IMR-90 (cell line): ENCODE measurements at regions not wholly inside any gene's neighbourhood (a gene's known extent, or its start where the extent isn't known, plus 50 kb on each side); places are given as distances from the start of the nearest gene placed in this dataset.
A peak's percentile ranks its signal among the peaks of the same experiment; 100 is the strongest.

ENCODE experiments used
- ATAC-seq: fragments of 200-7000 bp; cut with Tn5 transposase; 2 replicates; pipeline ENCODE4 v1.9.1; 2020; ENCODE audit warnings: low read depth, mild to moderate bottlenecking, moderate library complexity
- BruUV-seq: library from RNA; stranded (reverse); fragments of 400-500 nt; replicated peaks from 2 replicates; lab custom pipeline; 2021; lab: Mats Ljungman, UMichigan
- CTCF ChIA-PET: fragments of 300-600 bp; formaldehyde crosslinking; extraction: SDS; loops from one replicate; lab custom pipeline; 2021; ENCODE audit warnings: antibody characterized with exemption; lab: Yijun Ruan, JAX
- POLR2A ChIA-PET: fragments of 300-600 bp; sonication (Branson Sonifier 250); formaldehyde crosslinking; loops from one replicate; lab custom pipeline; 2022; ENCODE audit warnings: antibody characterized with exemption; ENCODE audit not compliant: unreplicated experiment; lab: Charles Lee
- DNase-seq: peaks from one replicate; pipeline ENCODE4 v3.0.0; 2013
- H2AFZ ChIP-seq: replicated peaks from 2 replicates; pipeline ENCODE3; 2013; ENCODE audit warnings: low read length, mild to moderate bottlenecking; ENCODE audit not compliant: poor library complexity
- H2AK5ac ChIP-seq: 2 replicates; pipeline ENCODE4 v1.6.1; 2013; ENCODE audit warnings: low read depth, low read length, inconsistent platforms
- H2AK9ac ChIP-seq: replicated peaks from 2 replicates; pipeline ENCODE3; 2013; ENCODE audit warnings: mild to moderate bottlenecking, low read depth, low read length, moderate library complexity; ENCODE audit not compliant: poor library complexity
- H2BK120ac ChIP-seq: 2 replicates; pipeline ENCODE4 v1.6.1; 2013; ENCODE audit warnings: low read depth, low read length, inconsistent platforms
- H2BK15ac ChIP-seq: 3 replicates; pipeline ENCODE4 v1.6.1; 2013; ENCODE audit warnings: low read depth, low read length, inconsistent platforms
- H2BK20ac ChIP-seq: 2 replicates; pipeline ENCODE4 v1.6.1; 2013; ENCODE audit warnings: low read depth, mild to moderate bottlenecking, inconsistent platforms, low read length, moderate library complexity
- H2BK5ac ChIP-seq: 2 replicates; pipeline ENCODE4 v1.6.1; 2013; ENCODE audit warnings: mild to moderate bottlenecking, low read depth, low read length, inconsistent platforms; ENCODE audit not compliant: poor library complexity, severe bottlenecking
- H3K14ac ChIP-seq: replicated peaks from 2 replicates; pipeline ENCODE4 v1.6.1; 2013; ENCODE audit warnings: low read depth, low read length, inconsistent platforms
- H3K18ac ChIP-seq: 2 replicates; pipeline ENCODE4 v1.6.1; 2013; ENCODE audit warnings: low read depth, low read length, control low read depth
- H3K23ac ChIP-seq: 2 replicates; pipeline ENCODE4 v1.6.1; 2013; ENCODE audit warnings: low read depth, low read length, inconsistent platforms
- H3K27ac ChIP-seq: 2 replicates; pipeline ENCODE4 v1.5.1; 2013; ENCODE audit warnings: mild to moderate bottlenecking, control low read depth, low read length; ENCODE audit not compliant: insufficient read depth
- H3K27me3 ChIP-seq: 2 replicates; pipeline ENCODE4 v1.6.1; 2013; ENCODE audit warnings: low read length; ENCODE audit not compliant: control insufficient read depth, insufficient read depth
- H3K36me3 ChIP-seq: 2 replicates; pipeline ENCODE4 v1.6.1; 2013; ENCODE audit warnings: low read length, mixed read lengths; ENCODE audit not compliant: control insufficient read depth, insufficient read depth
- H3K4ac ChIP-seq: 2 replicates; pipeline ENCODE4 v1.6.1; 2013; ENCODE audit warnings: low read depth, low read length, inconsistent platforms
- H3K4me1 ChIP-seq: 2 replicates; pipeline ENCODE4 v1.6.1; 2013; ENCODE audit warnings: low read length, mixed read lengths; ENCODE audit not compliant: control insufficient read depth, insufficient read depth
- H3K4me2 ChIP-seq: 2 replicates; pipeline ENCODE4 v1.6.1; 2013; ENCODE audit warnings: low read depth, mild to moderate bottlenecking, control low read depth, low read length, moderate library complexity
- H3K4me3 ChIP-seq: 2 replicates; pipeline ENCODE4 v1.5.1; 2013; ENCODE audit warnings: low read depth, mild to moderate bottlenecking, control low read depth, low read length, moderate library complexity; ENCODE audit not compliant: insufficient read depth
- H3K56ac ChIP-seq: 2 replicates; pipeline ENCODE4 v1.6.1; 2013; ENCODE audit warnings: low read length, inconsistent platforms; ENCODE audit not compliant: insufficient read depth; ENCODE audit errors: extremely low read depth
- H3K79me1 ChIP-seq, 2 experiments: 2 replicates each; pipeline ENCODE4 v1.6.1; 2013; ENCODE audit warnings: low read length in 2 of 2, inconsistent platforms in 1 of 2, low read depth in 1 of 2
- H3K9ac ChIP-seq: 2 replicates; pipeline ENCODE4 v1.6.1; 2013; ENCODE audit warnings: low read depth, low read length, control low read depth
- H3K9me1 ChIP-seq: 2 replicates; pipeline ENCODE4 v1.6.1; 2013; ENCODE audit warnings: low read length, inconsistent platforms; ENCODE audit not compliant: insufficient read depth
- H3K9me3 ChIP-seq: 2 replicates; pipeline ENCODE4 v1.6.1; 2013; ENCODE audit warnings: low read length; ENCODE audit not compliant: control insufficient read depth, insufficient read depth
- H4K20me1 ChIP-seq: 2 replicates; pipeline ENCODE4 v1.6.1; 2013; ENCODE audit warnings: low read length, inconsistent platforms; ENCODE audit not compliant: insufficient read depth
- H4K5ac ChIP-seq: 2 replicates; pipeline ENCODE4 v1.6.1; 2013; ENCODE audit warnings: mild to moderate bottlenecking, low read depth, low read length, control low read depth
- H4K8ac ChIP-seq, 2 experiments: 2 replicates each; pipeline ENCODE4 v1.6.1; 2013; ENCODE audit warnings: low read depth in 2 of 2, low read length in 2 of 2, control low read depth in 1 of 2, inconsistent platforms in 1 of 2
- H4K91ac ChIP-seq: 2 replicates; pipeline ENCODE4 v1.6.1; 2013; ENCODE audit warnings: low read depth, low read length, inconsistent platforms; ENCODE audit not compliant: insufficient read depth
- CTCF ChIP-seq: conservative IDR thresholded peaks from 2 replicates; pipeline ENCODE4 v1.5.1; 2012; ENCODE audit warnings: mild to moderate bottlenecking, low read depth, low read length, improper control_type of control experiment
- MXI1 ChIP-seq: IDR thresholded peaks from 2 replicates; pipeline ENCODE4 v1.6.1; 2012; ENCODE audit warnings: low read depth, mild to moderate bottlenecking, low read length, moderate library complexity, borderline replicate concordance
- RAD21 ChIP-seq: IDR thresholded peaks from 2 replicates; pipeline ENCODE4 v1.6.1; 2012; ENCODE audit warnings: low read length, improper control_type of control experiment
- RCOR1 ChIP-seq: IDR thresholded peaks from 2 replicates; pipeline ENCODE4 v1.6.1; 2012; ENCODE audit warnings: mild to moderate bottlenecking, low read length, improper control_type of control experiment; ENCODE audit not compliant: insufficient replicate concordance
- SMC3 ChIP-seq: fragments of 150-350 bp; IDR thresholded peaks from 2 replicates; pipeline ENCODE4 v1.6.1; 2016; ENCODE audit warnings: low read depth, mild to moderate bottlenecking, antibody characterized with exemption, low read length, moderate library complexity
- WGBS, 2 experiments: methylation state at CpG; one replicate each; pipeline versions ENCODE4 v1.1.5 to v1.1.7; 2013; ENCODE audit warnings: missing lambda C conversion rate in 2 of 2; ENCODE audit not compliant: insufficient read length in 1 of 2; ENCODE audit errors: extremely low coverage in 2 of 2; 5-methylcytosine and 5-hydroxymethylcytosine counted together
- dilution Hi-C: fragments of 300-500 bp; cut with HindIII; formaldehyde crosslinking; loops from one replicate; pipeline ENCODE4 v1.14.3; 2018; ENCODE audit warnings: low sequenced_read_pairs; ENCODE audit not compliant: unreplicated experiment
- in situ Hi-C: fragments of 300-500 bp; cut with MboI; formaldehyde crosslinking; loops from 3 replicates; pipeline ENCODE4 v1.14.3; 2019; ENCODE audit warnings: low sequenced_read_pairs, inconsistent platforms, mixed read lengths
- intact Hi-C: fragments of 100-400 bp; cut with micrococcal nuclease; formaldehyde crosslinking; loops from 2 replicates; pipeline ENCODE4 v1.10.0; 2022

DNA sequence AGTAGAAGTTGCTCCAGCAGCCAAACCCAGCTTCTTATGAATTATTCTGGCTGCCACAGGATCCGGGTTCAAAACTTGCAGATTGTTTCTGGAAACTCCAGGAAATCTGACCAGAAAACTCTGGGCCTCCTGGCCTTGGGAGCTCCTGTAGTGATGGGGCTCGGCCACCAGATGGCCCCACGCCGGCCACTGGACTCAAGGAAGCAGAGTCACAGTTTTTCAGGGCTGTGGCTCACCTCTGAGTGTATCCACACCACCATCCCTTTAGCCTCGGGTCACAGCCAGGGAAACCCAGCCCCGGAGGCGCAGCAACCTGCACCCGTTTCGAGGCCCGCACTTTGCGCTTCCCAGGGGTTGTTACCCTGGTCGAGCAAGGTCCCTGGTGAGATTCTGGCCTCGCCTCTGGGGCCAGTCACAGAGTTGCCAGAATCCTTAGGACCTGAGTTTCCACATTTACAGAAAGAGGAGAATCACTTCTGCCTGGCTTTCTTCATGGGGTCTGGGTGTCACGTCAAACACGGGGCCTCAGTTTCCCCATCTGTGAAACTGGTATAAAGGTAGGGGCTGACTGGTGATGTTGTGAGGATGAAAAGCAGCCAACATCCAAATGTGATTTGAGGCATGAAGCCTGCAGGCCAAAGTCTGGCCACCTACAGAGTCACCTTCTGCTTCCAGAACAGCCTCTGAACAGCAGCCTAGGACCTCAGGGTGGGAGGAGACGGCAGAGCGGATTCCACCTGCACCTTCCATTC lies 53.5 kb upstream of the LCTL start:
- peak overlapping the region; percentile 18 for H2AK9ac ChIP-seq
- H3K18ac ChIP-seq = no peak overlapping the region
- POLR2A ChIA-PET = interaction anchor here (0.7 kb wide), 1 partner anchor 13 kb away, joined by 3 read pairs; no protein-coding TSS in a partner anchor
- no peak overlapping the region for H3K56ac ChIP-seq
- dilution Hi-C loops (no loop called here), in situ Hi-C loops (loop anchor here (5.0 kb wide), 1 partner anchor 148 kb away; no protein-coding TSS in a partner anchor), intact Hi-C loops (loop anchor here (1.0 to 5.0 kb wide), 3 partner anchors 79 to 232 kb away; no protein-coding TSS in a partner anchor)
- BruUV-seq = no TSS peak
- peak overlapping the region; percentile 83 for H2AFZ ChIP-seq
- 0% methylated on average over 4 of the region's 17 CpGs; no CpG with 5 or more reads in 1 of the 2 experiments for WGBS, 2 experiments
- H4K20me1 ChIP-seq = no peaks in the 10 kb centered on the region
- H3K36me3 ChIP-seq = no peaks in the 10 kb centered on the region
- no peaks in the 10 kb centered on the region for H3K9me3 ChIP-seq
- peaks cover 15% of the 10 kb centered on the region for H3K4me1 ChIP-seq
- H2BK20ac ChIP-seq = peak overlapping the region; percentile 74
- CTCF ChIA-PET = interaction anchor here (0.6 to 1.4 kb wide), 5 partner anchors 11 to 773 kb away, joined by 3 to 11 read pairs (median 4); no protein-coding TSS in a partner anchor
- peak overlapping the region in 1 of 2 experiments; percentile 64; a peak in 2 of 4 replicates for H4K8ac ChIP-seq
- H3K4me2 ChIP-seq = no peak overlapping the region
- peak; percentile 68 for DNase-seq
- TF ChIP-seq CTCF (peak; percentile 94), RCOR1 (no peak), MXI1 (no peak), SMC3 (peak; percentile 96), RAD21 (peak; percentile 85)
- H2AK5ac ChIP-seq = peak overlapping the region; percentile 77
- peak; percentile 92 for ATAC-seq
- H2BK5ac ChIP-seq = no peak overlapping the region
- H4K91ac ChIP-seq = no peak overlapping the region
- no peak overlapping the region for H3K14ac ChIP-seq
- H3K27me3 ChIP-seq = no peaks in the 10 kb centered on the region
- no peak overlapping the region for H3K27ac ChIP-seq
- H3K79me1 ChIP-seq = no peaks in the 10 kb centered on the region
- no peaks in the 10 kb centered on the region; the same call in 1 of the 2 replicates for H3K9me1 ChIP-seq
- H2BK15ac ChIP-seq = no peak overlapping the region; the same call in 2 of the 3 replicates
- H3K9ac ChIP-seq = no peak overlapping the region
- peak overlapping the region; percentile 65 for H2BK120ac ChIP-seq
- no peak overlapping the region for H4K5ac ChIP-seq
- H3K4me3 ChIP-seq = no peak overlapping the region
- H3K4ac ChIP-seq = peak overlapping the region; percentile 64
- H3K23ac ChIP-seq = no peak overlapping the region
